Effector memory CD4-positive, alpha-beta T cell (primary cell): ENCODE measurements at regions not wholly inside any gene's neighbourhood (a gene's known extent, or its start where the extent isn't known, plus 50 kb on each side); places are given as distances from the start of the nearest gene placed in this dataset.

Experiments used
- DNase-seq, 3 donors: peaks; one replicate each; pipeline ENCODE4 v3.0.0-alpha.2; 2020
- H3K27ac ChIP-seq: 2 replicates; pipeline ENCODE4 v1.7.0; 2013; ENCODE audit warnings: mild to moderate bottlenecking, low read length, moderate library complexity; ENCODE audit not compliant: insufficient read depth, poor library complexity, severe bottlenecking
- H3K27me3 ChIP-seq: replicated peaks from 2 replicates; pipeline ENCODE4 v1.7.0; 2013; ENCODE audit warnings: mild to moderate bottlenecking, low read length; ENCODE audit not compliant: insufficient read depth, control insufficient read depth, poor library complexity, severe bottlenecking
- H3K36me3 ChIP-seq: 2 replicates; pipeline ENCODE4 v1.7.0; 2013; ENCODE audit warnings: mild to moderate bottlenecking, low read length, moderate library complexity; ENCODE audit not compliant: control insufficient read depth, insufficient read depth
- H3K4me1 ChIP-seq: 2 replicates; pipeline ENCODE4 v1.7.0; 2013; ENCODE audit warnings: low read length, mild to moderate bottlenecking; ENCODE audit not compliant: control insufficient read depth, insufficient read depth, poor library complexity, severe bottlenecking
- H3K4me3 ChIP-seq: 2 replicates; pipeline ENCODE4 v1.7.0; 2013; ENCODE audit warnings: low read length, low read depth, mild to moderate bottlenecking; ENCODE audit not compliant: insufficient read depth, poor library complexity, severe bottlenecking
- H3K9me3 ChIP-seq: 2 replicates; pipeline ENCODE4 v1.7.0; 2013; ENCODE audit warnings: mild to moderate bottlenecking, low read length, moderate library complexity; ENCODE audit not compliant: control insufficient read depth

DNA sequence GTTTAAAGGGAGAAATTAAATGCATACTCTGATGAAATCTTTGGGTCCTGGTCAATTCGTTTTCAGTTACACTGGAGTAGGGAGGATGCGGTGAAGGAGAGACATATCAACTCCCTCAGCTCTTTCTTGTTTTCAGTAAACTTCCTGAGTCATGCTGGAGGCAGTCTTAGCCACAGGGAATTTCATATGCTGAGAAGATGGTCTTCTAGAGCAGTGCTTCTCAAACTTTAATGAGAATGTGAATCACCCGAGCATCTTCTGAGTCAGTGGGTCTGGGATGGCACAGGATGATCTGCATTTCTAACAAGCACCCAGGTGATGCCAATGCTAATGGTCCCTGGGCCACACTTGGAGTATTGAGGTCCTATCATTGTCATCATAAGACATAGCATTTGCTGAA, 214.5 kb downstream of the KIT start:
- H3K4me3 ChIP-seq: no peak overlapping the region
- no peak overlapping the region for H3K27ac ChIP-seq
- no peak for DNase-seq
- no peaks in the 10 kb centered on the region for H3K36me3 ChIP-seq
- H3K9me3 ChIP-seq: no peaks in the 10 kb centered on the region
- no peaks in the 10 kb centered on the region for H3K27me3 ChIP-seq
- H3K4me1 ChIP-seq: no peaks in the 10 kb centered on the region

DNA sequence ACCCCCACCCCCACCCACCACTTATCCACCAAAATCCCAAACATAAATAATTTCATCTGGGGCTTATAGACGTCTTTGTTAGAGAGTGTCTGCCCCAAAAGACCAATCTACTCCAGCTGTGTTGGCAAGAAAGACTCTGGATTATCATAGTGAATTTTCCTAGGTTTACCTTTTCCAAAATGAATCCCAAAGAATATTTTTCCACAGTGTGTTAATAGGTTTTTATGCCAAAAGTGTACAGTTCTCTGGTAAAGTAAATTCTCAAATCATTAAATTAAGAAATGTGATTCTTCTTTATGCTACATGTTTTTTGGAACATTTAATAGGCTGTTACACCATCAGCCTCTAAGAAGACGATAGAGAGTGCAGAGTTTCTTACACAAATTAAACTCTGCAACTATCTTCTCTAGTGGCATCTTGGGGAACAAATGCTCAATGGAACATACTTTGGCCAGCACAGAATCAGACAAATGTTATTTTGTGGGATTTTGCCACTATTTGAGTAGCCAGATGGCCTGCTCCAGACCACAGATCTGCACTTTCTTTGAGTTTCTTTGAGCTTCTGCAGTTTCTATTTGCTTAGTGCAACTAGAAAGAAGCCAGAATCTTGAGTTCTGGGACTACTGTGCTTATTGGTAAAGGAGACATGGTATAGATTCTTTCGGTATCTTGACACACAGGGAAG, 206.0 kb downstream of the KIT start:
- Histone ChIP-seq H3K36me3 (no peaks in the 10 kb centered on the region), H3K4me1 (no peaks in the 10 kb centered on the region), H3K4me3 (no peak overlapping the region), H3K27me3 (no peaks in the 10 kb centered on the region), H3K27ac (no peak overlapping the region), H3K9me3 (no peaks in the 10 kb centered on the region)
- DNase-seq: no peak

DNA sequence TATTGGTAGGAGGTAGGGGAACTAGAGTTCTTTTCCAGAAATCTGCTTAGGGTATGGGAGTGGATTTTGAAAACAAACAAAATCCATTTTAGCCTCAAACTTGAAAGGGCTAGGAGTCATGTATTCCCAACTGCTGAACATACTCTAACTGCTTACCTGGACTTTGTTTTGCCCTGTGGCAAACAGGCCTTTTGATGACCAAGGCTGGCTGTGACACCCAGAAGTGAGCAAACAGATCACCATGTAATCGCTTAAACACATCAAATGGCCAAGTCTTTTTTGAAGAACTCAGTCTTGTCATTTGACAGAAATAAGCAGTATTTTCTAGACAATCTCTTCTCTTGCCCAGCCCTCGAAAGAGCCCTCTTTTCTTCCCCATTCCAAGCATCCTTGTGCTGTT, 203.4 kb downstream of the KIT start:
- no peaks in the 10 kb centered on the region for H3K9me3 ChIP-seq
- H3K27me3 ChIP-seq: no peaks in the 10 kb centered on the region
- H3K27ac ChIP-seq: no peak overlapping the region
- DNase-seq: no peak
- no peaks in the 10 kb centered on the region for H3K4me1 ChIP-seq
- no peaks in the 10 kb centered on the region for H3K36me3 ChIP-seq
- H3K4me3 ChIP-seq: no peak overlapping the region

DNA sequence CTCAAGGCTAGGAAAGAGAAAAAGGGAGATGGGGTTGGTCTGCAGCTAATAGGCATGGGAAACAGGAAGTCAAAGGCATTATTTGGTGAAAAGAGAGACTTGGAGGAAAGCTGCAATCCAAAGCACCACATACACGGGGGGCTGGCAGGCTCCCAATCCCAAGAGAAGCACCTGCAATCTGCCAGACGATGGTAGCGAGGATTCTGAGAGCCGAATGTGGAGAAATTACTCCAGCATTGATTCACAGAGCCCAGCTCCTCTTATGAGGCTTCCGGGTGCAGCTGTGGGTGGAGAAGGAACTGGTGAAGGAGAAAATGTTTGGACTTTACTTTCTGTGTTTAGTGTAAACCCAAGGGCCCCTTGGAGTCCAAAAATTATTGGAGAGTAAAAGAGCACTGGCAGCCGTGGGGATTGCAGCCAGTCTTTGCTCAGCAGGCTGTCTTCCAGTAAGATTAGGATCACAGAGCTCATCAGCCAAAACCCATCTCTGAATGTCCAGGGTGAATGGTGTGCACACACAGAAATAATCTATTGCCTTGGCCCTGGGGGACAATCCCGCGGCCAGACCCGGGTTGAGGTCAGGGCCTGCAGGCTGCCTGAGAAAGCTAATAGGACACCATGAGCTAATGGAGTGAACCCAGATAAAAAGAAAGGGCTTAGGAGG, 197.6 kb downstream of the KIT start:
- no peaks in the 10 kb centered on the region for H3K27me3 ChIP-seq
- no peaks in the 10 kb centered on the region for H3K9me3 ChIP-seq
- H3K27ac ChIP-seq: no peak overlapping the region
- H3K4me3 ChIP-seq: no peak overlapping the region
- DNase-seq: no peak
- no peaks in the 10 kb centered on the region for H3K36me3 ChIP-seq
- H3K4me1 ChIP-seq: no peaks in the 10 kb centered on the region

DNA sequence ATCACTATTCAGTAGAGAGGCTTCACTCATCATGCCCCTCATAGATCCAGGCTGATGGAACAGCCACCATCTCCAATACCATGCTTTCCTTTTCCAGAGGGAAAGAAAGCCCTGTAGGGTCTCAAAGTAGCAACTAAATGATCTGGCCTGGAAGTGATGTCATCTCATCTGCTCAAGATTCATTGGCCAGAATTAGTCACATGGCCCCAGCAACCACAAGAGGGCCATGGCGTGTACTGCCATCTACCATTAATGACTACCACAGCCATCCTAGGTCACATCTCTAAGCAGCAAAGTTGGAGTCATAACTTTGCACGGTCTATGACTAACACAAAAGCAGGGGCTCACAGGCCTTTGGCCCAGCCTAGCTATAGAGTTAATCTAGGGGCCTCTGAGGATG, 194.8 kb downstream of the KIT start:
- no peak overlapping the region for H3K4me3 ChIP-seq
- no peaks in the 10 kb centered on the region for H3K36me3 ChIP-seq
- no peak for DNase-seq
- H3K27ac ChIP-seq: no peak overlapping the region
- H3K9me3 ChIP-seq: no peaks in the 10 kb centered on the region
- H3K4me1 ChIP-seq: no peaks in the 10 kb centered on the region
- no peaks in the 10 kb centered on the region for H3K27me3 ChIP-seq

DNA sequence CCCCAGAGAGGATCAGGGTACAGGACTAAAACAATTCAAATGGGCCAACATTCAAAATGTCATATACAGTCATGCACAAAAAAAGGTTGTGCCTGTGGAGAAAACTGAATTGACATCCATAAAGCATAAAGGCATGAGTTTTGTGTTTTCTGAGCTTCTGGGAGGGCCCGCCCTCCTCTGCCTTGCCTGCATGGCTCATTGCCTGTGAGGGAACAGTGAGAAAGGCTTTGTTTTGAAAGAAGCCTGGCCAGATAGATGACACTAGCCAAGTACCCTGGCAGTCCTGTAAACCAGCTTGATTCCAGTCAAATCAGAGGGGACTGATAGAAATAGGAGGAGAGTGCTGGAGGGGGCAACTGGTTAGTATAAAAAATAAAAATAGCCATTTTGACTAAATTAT, 194.3 kb downstream of the KIT start:
- H3K27me3 ChIP-seq: no peaks in the 10 kb centered on the region

DNA sequence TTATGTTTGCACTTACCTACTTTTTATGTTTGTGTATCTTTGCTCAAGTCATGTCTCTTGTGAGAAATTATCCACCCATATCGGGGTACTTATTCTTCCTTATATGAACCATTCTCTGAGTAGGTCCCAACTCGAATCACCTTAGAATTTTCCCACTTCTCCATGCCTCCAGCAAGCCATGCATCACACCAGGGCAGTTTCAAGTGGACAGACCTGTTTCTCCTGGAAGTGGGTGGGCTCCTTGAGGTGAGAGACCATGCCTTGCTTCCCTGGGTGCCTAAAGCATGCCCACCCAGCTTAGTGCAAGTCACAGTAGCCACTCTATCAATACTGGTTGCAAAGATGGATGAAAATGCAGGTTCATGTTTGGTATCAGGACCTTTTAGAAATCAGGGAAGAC, 187.2 kb downstream of the KIT start:
- DNase-seq: no peak
- Histone ChIP-seq H3K27ac (no peak overlapping the region), H3K9me3 (no peaks in the 10 kb centered on the region), H3K4me1 (no peaks in the 10 kb centered on the region), H3K4me3 (no peak overlapping the region), H3K36me3 (no peaks in the 10 kb centered on the region), H3K27me3 (no peaks in the 10 kb centered on the region)

More for the DNA sequence above, 194.3 kb downstream of the KIT start:
- Histone ChIP-seq H3K27ac (no peak overlapping the region), H3K36me3 (no peaks in the 10 kb centered on the region), H3K4me1 (no peaks in the 10 kb centered on the region), H3K4me3 (no peak overlapping the region), H3K9me3 (no peaks in the 10 kb centered on the region)
- DNase-seq: no peak

DNA sequence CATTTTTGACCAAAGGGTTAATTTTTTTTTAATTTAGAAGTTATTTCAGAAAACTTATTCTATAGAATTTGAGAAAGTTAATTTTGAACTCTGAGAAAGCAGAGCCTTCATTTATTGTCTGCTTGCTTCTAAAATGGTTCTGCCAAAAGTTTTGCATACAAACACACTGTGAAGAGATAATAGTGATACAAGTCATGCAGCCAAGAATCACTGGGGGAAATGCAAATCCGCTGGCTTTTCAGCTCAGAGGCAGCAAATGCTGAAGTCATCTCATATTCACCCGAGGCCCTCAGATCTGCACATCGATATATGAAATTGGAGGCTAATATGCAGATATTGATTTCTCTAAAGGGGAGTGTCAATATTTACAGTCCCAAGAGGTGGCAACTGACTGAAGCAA, 186.2 kb downstream of the KIT start:
- no peaks in the 10 kb centered on the region for H3K9me3 ChIP-seq
- no peaks in the 10 kb centered on the region for H3K4me1 ChIP-seq
- H3K27me3 ChIP-seq: no peaks in the 10 kb centered on the region
- DNase-seq: no peak
- H3K27ac ChIP-seq: no peak overlapping the region
- H3K36me3 ChIP-seq: no peaks in the 10 kb centered on the region
- no peak overlapping the region for H3K4me3 ChIP-seq

DNA sequence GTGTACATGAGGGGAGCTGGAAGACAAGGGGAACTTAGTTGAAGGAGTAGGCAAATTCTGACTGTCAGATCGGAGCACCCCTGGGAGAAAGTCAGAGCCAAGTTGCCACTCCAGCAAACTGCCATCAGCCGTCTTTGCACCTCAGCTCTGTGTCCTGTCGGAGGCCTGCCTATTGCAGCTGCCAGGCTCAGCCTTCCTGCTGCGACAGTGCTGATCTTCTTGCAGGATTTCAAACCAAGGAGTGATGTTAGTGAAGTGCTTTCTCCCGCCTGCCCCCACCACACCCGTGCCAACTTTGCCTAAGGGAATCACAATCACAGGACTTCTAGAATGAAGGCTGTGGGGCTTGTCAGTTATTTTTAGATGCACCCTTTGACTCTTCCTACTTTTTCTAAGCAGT, 185.3 kb downstream of the KIT start:
- no peak for DNase-seq
- H3K9me3 ChIP-seq: no peaks in the 10 kb centered on the region
- no peak overlapping the region for H3K27ac ChIP-seq
- no peaks in the 10 kb centered on the region for H3K36me3 ChIP-seq
- H3K27me3 ChIP-seq: no peaks in the 10 kb centered on the region
- no peak overlapping the region for H3K4me3 ChIP-seq
- H3K4me1 ChIP-seq: no peaks in the 10 kb centered on the region

DNA sequence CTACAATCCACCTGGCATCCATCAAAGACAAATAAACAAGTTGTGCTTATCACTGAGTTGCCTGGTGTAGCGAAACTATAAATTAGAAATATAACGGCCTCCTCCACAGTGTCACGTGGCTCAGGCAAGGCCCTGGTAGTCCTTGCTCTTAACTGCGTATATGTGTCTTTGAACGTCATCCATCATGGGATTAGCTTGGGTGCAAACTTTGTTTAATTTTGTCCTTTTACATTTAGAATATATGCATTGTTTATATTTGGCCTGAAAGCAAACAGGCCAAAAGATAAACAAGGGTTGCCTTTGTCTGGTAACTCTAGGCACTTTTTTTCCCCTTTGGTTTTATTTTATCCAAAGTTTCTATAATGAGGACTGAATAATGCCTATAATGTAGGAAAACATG, 184.9 kb downstream of the KIT start:
- no peaks in the 10 kb centered on the region for H3K27me3 ChIP-seq
- no peaks in the 10 kb centered on the region for H3K36me3 ChIP-seq
- no peak overlapping the region for H3K27ac ChIP-seq
- DNase-seq: no peak
- H3K4me1 ChIP-seq: no peaks in the 10 kb centered on the region
- no peaks in the 10 kb centered on the region for H3K9me3 ChIP-seq
- H3K4me3 ChIP-seq: no peak overlapping the region
